Activated CD4-positive, alpha-beta T cell treated with anti-CD3 and anti-CD28 coated beads for 36 hours (primary cell): ENCODE measurements at regions not wholly inside any gene's neighbourhood (a gene's known extent, or its start where the extent isn't known, plus 50 kb on each side); places are given as distances from the start of the nearest gene placed in this dataset.

Source experiments
- ATAC-seq: fragments of 200-7000 bp; cut with Tn5 transposase; one replicate; pipeline ENCODE4 v1.10.0; 2021; ENCODE audit warnings: mild to moderate bottlenecking, moderate library complexity
- CTCF ChIA-PET: fragments of 350-600 bp; sonication (Branson Sonifier 250); formaldehyde crosslinking; loops from one replicate; lab custom pipeline; 2021; ENCODE audit warnings: antibody characterized with exemption; lab: Charles Lee
- POLR2A ChIA-PET: fragments of 350-600 bp; sonication (Branson Sonifier 250); formaldehyde crosslinking; loops from one replicate; lab custom pipeline; 2021; ENCODE audit warnings: antibody characterized with exemption, inconsistent platforms; lab: Charles Lee
- DNase-seq: peaks from one replicate; pipeline ENCODE4 v3.0.0-alpha.2; 2020
- H3K27ac Mint-ChIP-seq: one replicate; pipeline ENCODE4 v1.8.0; 2021; ENCODE audit warnings: mixed read lengths
- H3K27me3 Mint-ChIP-seq: one replicate; pipeline ENCODE4 v1.8.0; 2021; ENCODE audit warnings: mixed read lengths
- H3K36me3 Mint-ChIP-seq: one replicate; pipeline ENCODE4 v1.8.0; 2021; ENCODE audit warnings: low read depth, mixed read lengths
- H3K4me1 Mint-ChIP-seq: one replicate; pipeline ENCODE4 v1.8.0; 2021; ENCODE audit warnings: mixed read lengths
- H3K4me3 Mint-ChIP-seq: one replicate; pipeline ENCODE4 v1.8.0; 2021; ENCODE audit warnings: mild to moderate bottlenecking, moderate library complexity, mixed read lengths
- H3K9me3 Mint-ChIP-seq: one replicate; pipeline ENCODE4 v1.8.0; 2021; ENCODE audit warnings: low read depth, mixed read lengths
- intact Hi-C, 2 experiments: fragments of 100-400 bp; cut with DNase I in 1 of 2; cut with micrococcal nuclease in 1 of 2; formaldehyde crosslinking; loops; one replicate each; pipeline versions ENCODE4 v1.14.2 to v1.15.1; 2022 to 2024; cut with DNase I, micrococcal nuclease

GRCh38 chr4:135840781-135841180 is 1639.2 kb upstream of the PABPC4L start:
- no peak overlapping the region for H3K4me3 Mint-ChIP-seq
- intact Hi-C loops: no loop called here
- DNase-seq (no peak), ATAC-seq (no peak)
- POLR2A ChIA-PET: no interaction called here
- no peak overlapping the region for H3K27ac Mint-ChIP-seq
- H3K4me1 Mint-ChIP-seq: no peaks in the 10 kb centered on the region
- no peaks in the 10 kb centered on the region for H3K36me3 Mint-ChIP-seq
- CTCF ChIA-PET: no interaction called here
- H3K9me3 Mint-ChIP-seq: peaks cover 7% of the 10 kb centered on the region
- H3K27me3 Mint-ChIP-seq: no peaks in the 10 kb centered on the region

- peaks cover 8% of the 10 kb centered on the region for H3K9me3 Mint-ChIP-seq
- ATAC-seq (no peak), DNase-seq (no peak)
- no peaks in the 10 kb centered on the region for H3K27me3 Mint-ChIP-seq
- H3K27ac Mint-ChIP-seq: no peak overlapping the region
- ChIA-PET CTCF (no interaction called here), POLR2A (no interaction called here)
- H3K36me3 Mint-ChIP-seq: no peaks in the 10 kb centered on the region
- H3K4me1 Mint-ChIP-seq: no peaks in the 10 kb centered on the region
- intact Hi-C loops: no loop called here
- no peak overlapping the region for H3K4me3 Mint-ChIP-seq
Observed at GRCh38 chr4:135839712-135840111, 1638.1 kb upstream of the PABPC4L start.

GRCh38 chr4:135838889-135839288 is 1637.3 kb upstream of the PABPC4L start:
- no peak overlapping the region for H3K27ac Mint-ChIP-seq
- H3K4me3 Mint-ChIP-seq: no peak overlapping the region
- peaks cover 6% of the 10 kb centered on the region for H3K9me3 Mint-ChIP-seq
- POLR2A ChIA-PET: no interaction called here
- intact Hi-C loops: no loop called here
- no peaks in the 10 kb centered on the region for H3K36me3 Mint-ChIP-seq
- DNase-seq: no peak
- ATAC-seq: no peak
- H3K4me1 Mint-ChIP-seq: no peaks in the 10 kb centered on the region
- H3K27me3 Mint-ChIP-seq: no peaks in the 10 kb centered on the region
- CTCF ChIA-PET: no interaction called here

GRCh38 chr4:135834471-135834870 is 1632.9 kb upstream of the PABPC4L start:
- Mint-ChIP-seq H3K4me1 (no peaks in the 10 kb centered on the region), H3K4me3 (no peak overlapping the region), H3K27me3 (no peaks in the 10 kb centered on the region), H3K36me3 (no peaks in the 10 kb centered on the region), H3K27ac (no peak overlapping the region), H3K9me3 (peaks cover 4% of the 10 kb centered on the region)
- ATAC-seq: no peak
- intact Hi-C loops: no loop called here
- ChIA-PET CTCF (no interaction called here), POLR2A (no interaction called here)
- DNase-seq: no peak

GRCh38 chr4:135833529-135833928 is 1631.9 kb upstream of the PABPC4L start:
- ATAC-seq: no peak
- H3K27me3 Mint-ChIP-seq: no peaks in the 10 kb centered on the region
- H3K4me3 Mint-ChIP-seq: no peak overlapping the region
- intact Hi-C loops: no loop called here
- peaks cover 4% of the 10 kb centered on the region for H3K9me3 Mint-ChIP-seq
- ChIA-PET POLR2A (no interaction called here), CTCF (no interaction called here)
- no peaks in the 10 kb centered on the region for H3K4me1 Mint-ChIP-seq
- H3K36me3 Mint-ChIP-seq: no peaks in the 10 kb centered on the region
- no peak overlapping the region for H3K27ac Mint-ChIP-seq
- DNase-seq: no peak

- Mint-ChIP-seq H3K9me3 (peaks cover 3% of the 10 kb centered on the region), H3K4me1 (no peaks in the 10 kb centered on the region), H3K27me3 (no peaks in the 10 kb centered on the region), H3K4me3 (no peak overlapping the region), H3K27ac (no peak overlapping the region), H3K36me3 (no peaks in the 10 kb centered on the region)
- ATAC-seq: no peak
- CTCF ChIA-PET: no interaction called here
- intact Hi-C loops: no loop called here
- DNase-seq: no peak
- POLR2A ChIA-PET: no interaction called here
Observed at GRCh38 chr4:135824759-135825296, 1623.2 kb upstream of the PABPC4L start.

GRCh38 chr4:135804785-135805184 is 1603.2 kb upstream of the PABPC4L start:
- no peaks in the 10 kb centered on the region for H3K36me3 Mint-ChIP-seq
- DNase-seq: no peak
- no peak for ATAC-seq
- H3K4me1 Mint-ChIP-seq: no peaks in the 10 kb centered on the region
- ChIA-PET POLR2A (no interaction called here), CTCF (no interaction called here)
- intact Hi-C loops: no loop called here
- H3K27ac Mint-ChIP-seq: no peak overlapping the region
- H3K27me3 Mint-ChIP-seq: no peaks in the 10 kb centered on the region
- peaks cover 2% of the 10 kb centered on the region for H3K9me3 Mint-ChIP-seq
- H3K4me3 Mint-ChIP-seq: no peak overlapping the region

- intact Hi-C loops: no loop called here
Observed at GRCh38 chr4:135777361-135777760, 1575.8 kb upstream of the PABPC4L start.

GRCh38 chr4:135775909-135776308 is 1574.3 kb upstream of the PABPC4L start:
- CTCF ChIA-PET: no interaction called here
- peaks cover 8% of the 10 kb centered on the region for H3K9me3 Mint-ChIP-seq
- no peaks in the 10 kb centered on the region for H3K4me1 Mint-ChIP-seq
- H3K36me3 Mint-ChIP-seq: no peaks in the 10 kb centered on the region
- H3K4me3 Mint-ChIP-seq: no peak overlapping the region
- intact Hi-C loops: no loop called here
- POLR2A ChIA-PET: no interaction called here
- no peak overlapping the region for H3K27ac Mint-ChIP-seq
- ATAC-seq (no peak), DNase-seq (no peak)
- H3K27me3 Mint-ChIP-seq: no peaks in the 10 kb centered on the region

More at GRCh38 chr4:135777361-135777760, 1575.8 kb upstream of the PABPC4L start:
- ATAC-seq: no peak
- Mint-ChIP-seq H3K9me3 (peaks cover 6% of the 10 kb centered on the region), H3K36me3 (no peaks in the 10 kb centered on the region), H3K4me1 (no peaks in the 10 kb centered on the region), H3K27ac (no peak overlapping the region), H3K4me3 (no peak overlapping the region), H3K27me3 (no peaks in the 10 kb centered on the region)
- DNase-seq: no peak
- POLR2A ChIA-PET: no interaction called here
- CTCF ChIA-PET: no interaction called here

GRCh38 chr4:135770505-135770904 is 1568.9 kb upstream of the PABPC4L start:
- Mint-ChIP-seq H3K27ac (no peak overlapping the region), H3K9me3 (peaks cover 14% of the 10 kb centered on the region), H3K4me3 (no peak overlapping the region), H3K36me3 (no peaks in the 10 kb centered on the region), H3K4me1 (no peaks in the 10 kb centered on the region), H3K27me3 (no peaks in the 10 kb centered on the region)
- intact Hi-C loops: no loop called here
- DNase-seq: no peak
- ATAC-seq: no peak
- POLR2A ChIA-PET: no interaction called here
- CTCF ChIA-PET: interaction anchor here (0.6 kb wide), 1 partner anchor 25 kb away, joined by 3 read pairs; no protein-coding TSS in a partner anchor

- ChIA-PET POLR2A (no interaction called here), CTCF (no interaction called here)
- DNase-seq: no peak
- intact Hi-C loops: no loop called here
- H3K36me3 Mint-ChIP-seq: no peaks in the 10 kb centered on the region
- H3K4me1 Mint-ChIP-seq: no peaks in the 10 kb centered on the region
- H3K4me3 Mint-ChIP-seq: no peak overlapping the region
- H3K9me3 Mint-ChIP-seq: peaks cover 17% of the 10 kb centered on the region
- H3K27ac Mint-ChIP-seq: no peak overlapping the region
- ATAC-seq: no peak
- no peaks in the 10 kb centered on the region for H3K27me3 Mint-ChIP-seq
Observed at GRCh38 chr4:135744928-135745327, 1543.3 kb upstream of the PABPC4L start.

GRCh38 chr4:135741583-135741982 is 1540.0 kb upstream of the PABPC4L start:
- H3K27ac Mint-ChIP-seq: no peak overlapping the region
- ChIA-PET POLR2A (no interaction called here), CTCF (no interaction called here)
- no peak overlapping the region for H3K4me3 Mint-ChIP-seq
- H3K36me3 Mint-ChIP-seq: no peaks in the 10 kb centered on the region
- DNase-seq: no peak
- H3K4me1 Mint-ChIP-seq: no peaks in the 10 kb centered on the region
- H3K9me3 Mint-ChIP-seq: peaks cover 11% of the 10 kb centered on the region
- no peak for ATAC-seq
- intact Hi-C loops: no loop called here
- H3K27me3 Mint-ChIP-seq: no peaks in the 10 kb centered on the region

GRCh38 chr4:135739354-135739753 is 1537.8 kb upstream of the PABPC4L start:
- POLR2A ChIA-PET: no interaction called here
- peaks cover 5% of the 10 kb centered on the region for H3K9me3 Mint-ChIP-seq
- no peaks in the 10 kb centered on the region for H3K27me3 Mint-ChIP-seq
- no peaks in the 10 kb centered on the region for H3K36me3 Mint-ChIP-seq
- no peak for DNase-seq
- no peak overlapping the region for H3K4me3 Mint-ChIP-seq
- intact Hi-C loops: no loop called here
- H3K4me1 Mint-ChIP-seq: no peaks in the 10 kb centered on the region
- ATAC-seq: no peak
- CTCF ChIA-PET: no interaction called here
- no peak overlapping the region for H3K27ac Mint-ChIP-seq
